HL-60 (cell line): ENCODE measurements at regions not wholly inside any gene's neighbourhood (a gene's known extent, or its start where the extent isn't known, plus 50 kb on each side); places are given as distances from the start of the nearest gene placed in this dataset.

ENCODE experiments used
- POLR2AphosphoS5 ChIP-seq: IDR thresholded peaks from 2 replicates; pipeline ENCODE4 v1.6.1; 2012; ENCODE audit warnings: low read depth
- TF ChIP-seq, protein P1 (sequence below): IDR thresholded peaks from one replicate; pipeline ENCODE4 v1.5.1; 2011; ENCODE audit warnings: low read length, control low read depth, inconsistent platforms; ENCODE audit not compliant: insufficient read depth
- TF ChIP-seq, protein P2 (sequence below): IDR thresholded peaks from 2 replicates; pipeline ENCODE4 v1.6.1; 2012; ENCODE audit warnings: low read depth; ENCODE audit not compliant: insufficient replicate concordance

- TF ChIP-seq, protein P1, sequence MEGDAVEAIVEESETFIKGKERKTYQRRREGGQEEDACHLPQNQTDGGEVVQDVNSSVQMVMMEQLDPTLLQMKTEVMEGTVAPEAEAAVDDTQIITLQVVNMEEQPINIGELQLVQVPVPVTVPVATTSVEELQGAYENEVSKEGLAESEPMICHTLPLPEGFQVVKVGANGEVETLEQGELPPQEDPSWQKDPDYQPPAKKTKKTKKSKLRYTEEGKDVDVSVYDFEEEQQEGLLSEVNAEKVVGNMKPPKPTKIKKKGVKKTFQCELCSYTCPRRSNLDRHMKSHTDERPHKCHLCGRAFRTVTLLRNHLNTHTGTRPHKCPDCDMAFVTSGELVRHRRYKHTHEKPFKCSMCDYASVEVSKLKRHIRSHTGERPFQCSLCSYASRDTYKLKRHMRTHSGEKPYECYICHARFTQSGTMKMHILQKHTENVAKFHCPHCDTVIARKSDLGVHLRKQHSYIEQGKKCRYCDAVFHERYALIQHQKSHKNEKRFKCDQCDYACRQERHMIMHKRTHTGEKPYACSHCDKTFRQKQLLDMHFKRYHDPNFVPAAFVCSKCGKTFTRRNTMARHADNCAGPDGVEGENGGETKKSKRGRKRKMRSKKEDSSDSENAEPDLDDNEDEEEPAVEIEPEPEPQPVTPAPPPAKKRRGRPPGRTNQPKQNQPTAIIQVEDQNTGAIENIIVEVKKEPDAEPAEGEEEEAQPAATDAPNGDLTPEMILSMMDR, result no peak
- TF ChIP-seq POLR2AphosphoS5, result no peak
- TF ChIP-seq, protein P2, sequence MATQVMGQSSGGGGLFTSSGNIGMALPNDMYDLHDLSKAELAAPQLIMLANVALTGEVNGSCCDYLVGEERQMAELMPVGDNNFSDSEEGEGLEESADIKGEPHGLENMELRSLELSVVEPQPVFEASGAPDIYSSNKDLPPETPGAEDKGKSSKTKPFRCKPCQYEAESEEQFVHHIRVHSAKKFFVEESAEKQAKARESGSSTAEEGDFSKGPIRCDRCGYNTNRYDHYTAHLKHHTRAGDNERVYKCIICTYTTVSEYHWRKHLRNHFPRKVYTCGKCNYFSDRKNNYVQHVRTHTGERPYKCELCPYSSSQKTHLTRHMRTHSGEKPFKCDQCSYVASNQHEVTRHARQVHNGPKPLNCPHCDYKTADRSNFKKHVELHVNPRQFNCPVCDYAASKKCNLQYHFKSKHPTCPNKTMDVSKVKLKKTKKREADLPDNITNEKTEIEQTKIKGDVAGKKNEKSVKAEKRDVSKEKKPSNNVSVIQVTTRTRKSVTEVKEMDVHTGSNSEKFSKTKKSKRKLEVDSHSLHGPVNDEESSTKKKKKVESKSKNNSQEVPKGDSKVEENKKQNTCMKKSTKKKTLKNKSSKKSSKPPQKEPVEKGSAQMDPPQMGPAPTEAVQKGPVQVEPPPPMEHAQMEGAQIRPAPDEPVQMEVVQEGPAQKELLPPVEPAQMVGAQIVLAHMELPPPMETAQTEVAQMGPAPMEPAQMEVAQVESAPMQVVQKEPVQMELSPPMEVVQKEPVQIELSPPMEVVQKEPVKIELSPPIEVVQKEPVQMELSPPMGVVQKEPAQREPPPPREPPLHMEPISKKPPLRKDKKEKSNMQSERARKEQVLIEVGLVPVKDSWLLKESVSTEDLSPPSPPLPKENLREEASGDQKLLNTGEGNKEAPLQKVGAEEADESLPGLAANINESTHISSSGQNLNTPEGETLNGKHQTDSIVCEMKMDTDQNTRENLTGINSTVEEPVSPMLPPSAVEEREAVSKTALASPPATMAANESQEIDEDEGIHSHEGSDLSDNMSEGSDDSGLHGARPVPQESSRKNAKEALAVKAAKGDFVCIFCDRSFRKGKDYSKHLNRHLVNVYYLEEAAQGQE, result no peak
These were observed 112.4 kb downstream of the ACTL7B start for GRCh38 chr9:108743416-108743815.
